Adipocyte (in vitro differentiated cells): ENCODE measurements at regions not wholly inside any gene's neighbourhood (a gene's known extent, or its start where the extent isn't known, plus 50 kb on each side); places are given as distances from the start of the nearest gene placed in this dataset.
"Not testable (repeated sequence)": the region's sequence is repeated elsewhere in the genome, so short reads cannot be mapped to it uniquely, and the experiment has no call there.

Source experiments
- DNase-seq: peaks from one replicate; pipeline ENCODE4 v3.0.0-alpha.2; 2015; ENCODE audit warnings: low read depth
- H3K27me3 ChIP-seq: replicated peaks from 2 replicates; pipeline ENCODE4 v1.7.0; 2013; ENCODE audit warnings: mild to moderate bottlenecking, low read length, moderate library complexity; ENCODE audit not compliant: control insufficient read depth, insufficient read depth
- H3K36me3 ChIP-seq: 2 replicates; pipeline ENCODE4 v1.7.0; 2013; ENCODE audit warnings: low read length, mild to moderate bottlenecking, moderate library complexity; ENCODE audit not compliant: control insufficient read depth, insufficient read depth, severe bottlenecking
- H3K4me1 ChIP-seq: 2 replicates; pipeline ENCODE4 v1.7.0; 2013; ENCODE audit warnings: mild to moderate bottlenecking, low read length, moderate library complexity; ENCODE audit not compliant: control insufficient read depth, insufficient read depth
- H3K4me3 ChIP-seq: 2 replicates; pipeline ENCODE4 v1.7.0; 2013; ENCODE audit warnings: mild to moderate bottlenecking, low read length, moderate library complexity
- H3K9ac ChIP-seq: 2 replicates; pipeline ENCODE4 v1.7.0; 2013; ENCODE audit warnings: mild to moderate bottlenecking, low read length, moderate library complexity
- H3K9me3 ChIP-seq: 2 replicates; pipeline ENCODE4 v1.7.0; 2013; ENCODE audit warnings: mild to moderate bottlenecking, low read length, moderate library complexity; ENCODE audit not compliant: control insufficient read depth

DNA sequence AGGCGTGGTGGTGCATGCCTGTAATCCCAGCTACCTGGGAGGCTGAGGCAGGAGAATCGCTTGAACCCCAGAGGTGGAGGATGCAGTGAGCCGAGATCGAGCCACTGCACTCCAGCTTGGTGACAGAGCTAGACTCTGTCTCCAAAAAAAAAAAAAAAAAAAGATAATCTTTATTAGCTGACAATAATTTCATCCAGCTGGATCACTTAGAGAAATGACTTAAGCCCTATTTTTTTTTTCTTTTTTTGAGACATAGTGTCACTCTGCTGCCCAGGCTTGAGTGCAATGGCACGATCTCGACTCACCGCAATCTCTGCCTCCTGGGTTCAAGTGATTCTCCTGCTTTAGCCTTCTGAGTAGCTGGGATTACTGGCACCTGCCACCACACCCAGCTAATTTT is 51.6 kb upstream of the MAP4K4 start:
- not testable (repeated sequence) for DNase-seq, H3K27me3 ChIP-seq, H3K9me3 ChIP-seq, H3K36me3 ChIP-seq, H3K4me3 ChIP-seq, H3K9ac ChIP-seq, H3K4me1 ChIP-seq

DNA sequence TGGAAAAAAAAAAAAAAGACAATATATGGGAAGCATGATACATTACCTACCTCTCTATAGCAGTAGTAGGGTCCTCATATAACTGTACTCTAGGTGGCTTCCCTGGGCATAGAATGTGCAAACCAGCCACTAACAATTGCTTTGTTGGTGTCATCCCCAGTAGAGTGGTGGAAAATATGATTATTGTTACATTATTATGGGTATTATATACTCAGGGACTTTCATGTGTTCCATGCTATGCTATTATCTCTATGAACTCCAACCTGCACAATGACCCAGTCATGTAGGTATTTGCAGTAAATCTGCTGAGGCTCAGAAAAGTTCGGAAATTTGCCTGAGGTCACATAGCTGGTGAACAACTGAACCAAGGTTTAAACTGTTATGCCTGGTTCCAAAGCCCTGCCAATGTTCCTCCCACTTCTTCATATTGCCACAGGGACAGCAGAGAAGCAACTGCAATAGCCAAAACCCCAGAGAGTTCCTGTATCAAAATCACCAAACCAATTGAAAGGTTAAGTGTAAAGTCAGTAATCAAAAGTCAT is 52.6 kb upstream of the MAP4K4 start:
- H3K9me3 ChIP-seq, result peaks cover 3% of the 10 kb centered on the region
- H3K9ac ChIP-seq, result no peak overlapping the region
- H3K27me3 ChIP-seq, result no peaks in the 10 kb centered on the region
- peaks cover 3% of the 10 kb centered on the region for H3K4me1 ChIP-seq
- H3K4me3 ChIP-seq, result no peak overlapping the region
- H3K36me3 ChIP-seq, result no peaks in the 10 kb centered on the region
- DNase-seq, result no peak

DNA sequence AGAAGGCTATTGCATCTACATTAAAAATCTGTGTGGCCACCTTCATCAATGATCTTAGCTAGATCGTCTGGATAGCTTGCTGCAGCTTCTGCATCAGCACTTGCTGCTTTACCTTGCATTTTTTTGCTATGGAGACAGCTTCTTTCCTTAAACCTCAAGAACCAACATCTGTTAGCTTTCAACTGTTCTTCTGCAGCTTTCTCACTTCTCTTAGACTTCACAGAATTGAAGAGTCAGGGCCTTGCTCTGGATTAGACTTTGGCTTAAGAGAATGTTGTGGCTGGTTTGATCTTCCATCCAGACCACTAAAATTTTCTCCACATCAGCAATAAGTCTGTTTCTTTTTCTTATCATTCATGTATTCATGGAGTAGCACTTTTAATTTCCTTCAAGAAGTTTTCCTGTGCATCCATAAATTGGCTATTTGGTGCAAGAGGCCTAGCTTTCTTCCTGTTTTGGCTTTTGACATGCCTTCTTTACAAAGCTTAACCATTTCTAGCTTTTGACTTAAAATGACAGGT is 54.4 kb upstream of the MAP4K4 start:
- Histone ChIP-seq H3K9me3 (peaks cover 3% of the 10 kb centered on the region), H3K36me3 (no peaks in the 10 kb centered on the region), H3K9ac (no peak overlapping the region), H3K4me3 (no peak overlapping the region), H3K4me1 (peaks cover 16% of the 10 kb centered on the region), H3K27me3 (no peaks in the 10 kb centered on the region)
- no peak for DNase-seq

DNA sequence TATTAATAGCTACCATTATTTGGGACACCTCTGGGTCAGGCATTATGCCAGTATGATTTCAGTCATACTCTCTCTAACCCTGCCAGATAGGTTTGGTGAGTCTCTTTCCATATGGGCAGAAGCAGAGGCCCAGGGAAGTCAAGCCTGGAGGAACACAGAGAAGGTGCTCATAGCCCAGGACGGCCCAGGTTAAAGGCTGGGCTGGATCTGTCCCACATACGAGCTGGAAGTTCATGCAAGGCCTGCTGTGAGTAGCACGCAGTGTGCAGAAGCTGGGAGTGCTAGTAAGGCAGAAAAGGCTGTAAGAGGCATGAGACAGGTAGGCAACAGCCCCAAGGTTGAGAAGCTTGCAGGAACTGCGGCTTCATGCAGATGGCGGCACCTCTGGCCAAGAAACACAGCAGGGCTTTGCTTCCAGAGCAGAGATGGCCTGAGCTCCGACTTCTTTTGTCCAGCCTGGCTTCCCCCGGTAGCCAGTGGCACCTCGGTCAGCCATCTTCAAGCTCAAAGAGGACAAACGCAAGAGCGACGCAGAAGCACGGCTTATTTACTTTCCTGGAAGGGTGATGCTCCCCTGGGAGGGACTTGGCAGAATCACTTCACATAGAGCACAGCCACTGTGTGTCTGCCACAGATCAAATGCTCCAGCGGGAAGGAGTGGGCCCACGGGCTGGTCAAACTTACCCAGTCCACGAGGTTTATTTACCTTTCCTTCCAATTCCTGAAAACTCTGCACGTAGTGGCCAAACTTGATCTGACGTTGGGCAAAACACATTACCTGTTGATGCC is 58.5 kb upstream of the MAP4K4 start:
- H3K36me3 ChIP-seq, result no peaks in the 10 kb centered on the region
- DNase-seq, result no peak
- peak overlapping the region; percentile 24 for H3K9ac ChIP-seq
- H3K27me3 ChIP-seq, result no peaks in the 10 kb centered on the region
- H3K4me3 ChIP-seq, result peak overlapping the region; percentile 5
- H3K9me3 ChIP-seq, result peaks cover 3% of the 10 kb centered on the region
- H3K4me1 ChIP-seq, result peaks cover 19% of the 10 kb centered on the region

DNA sequence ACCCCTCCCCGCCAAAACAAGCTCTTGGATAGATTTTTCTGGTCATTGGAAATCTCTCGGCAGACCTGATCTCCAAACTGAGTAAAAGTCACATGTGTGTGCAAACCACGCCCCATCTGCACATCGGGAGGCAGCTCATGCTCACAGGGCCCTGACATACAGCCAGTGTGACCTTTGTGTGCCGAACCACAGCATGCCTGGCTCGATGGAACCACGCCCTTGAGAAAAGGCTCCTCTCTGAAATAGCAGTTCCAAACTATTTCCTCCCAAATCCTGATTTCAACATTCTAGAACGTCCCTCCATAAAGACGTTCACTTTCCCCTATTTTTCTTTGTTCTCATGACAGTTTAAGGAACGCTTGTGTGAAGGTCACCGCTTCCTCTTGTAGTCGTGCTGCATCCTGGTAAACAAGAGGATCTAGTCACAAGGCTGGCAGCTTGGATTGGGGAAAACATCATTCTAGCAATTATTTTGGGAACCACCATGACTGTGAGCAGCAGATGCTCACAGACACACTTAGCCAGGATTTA is 59.3 kb upstream of the MAP4K4 start:
- peak overlapping the region; percentile 24 for H3K9ac ChIP-seq
- peak overlapping the region; percentile 5 for H3K4me3 ChIP-seq
- no peak for DNase-seq
- H3K27me3 ChIP-seq, result no peaks in the 10 kb centered on the region
- no peaks in the 10 kb centered on the region for H3K36me3 ChIP-seq
- peaks cover 19% of the 10 kb centered on the region for H3K4me1 ChIP-seq
- H3K9me3 ChIP-seq, result peaks cover 3% of the 10 kb centered on the region

DNA sequence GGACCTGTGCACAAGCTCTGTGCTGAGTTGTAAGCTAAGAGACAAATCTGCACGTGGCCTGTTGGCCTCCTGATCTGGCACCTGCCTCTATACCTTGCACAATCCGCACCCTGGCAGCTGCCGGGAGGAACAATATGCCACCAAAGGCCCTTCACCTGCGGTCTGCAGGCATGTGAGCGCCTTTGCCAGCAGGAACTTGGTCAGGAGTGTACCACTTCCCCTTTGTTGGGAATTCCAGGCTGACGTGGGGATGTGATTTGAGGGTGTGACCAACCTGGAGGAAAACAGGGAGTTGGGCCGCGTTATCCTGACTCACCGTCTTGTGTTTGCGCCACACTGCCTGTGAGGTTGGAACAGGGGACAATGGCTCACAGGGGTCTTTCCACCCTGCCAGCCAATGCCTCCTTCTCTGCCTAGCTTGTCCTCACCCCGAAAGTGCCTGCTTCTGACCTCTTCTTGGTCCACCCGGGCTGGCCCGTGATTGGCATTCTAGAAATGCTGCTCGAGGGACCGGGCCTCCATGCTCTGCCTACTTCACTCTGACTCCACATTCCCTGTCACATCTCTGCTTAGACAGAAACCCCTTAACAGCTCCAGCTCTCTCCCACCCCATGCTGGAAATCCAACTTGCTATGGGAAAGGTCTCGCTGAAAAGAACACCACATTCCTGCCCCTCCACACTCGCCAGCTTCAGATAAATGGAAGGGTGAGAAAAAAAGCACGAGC is 67.1 kb upstream of the MAP4K4 start:
- Histone ChIP-seq H3K4me1 (peaks cover 4% of the 10 kb centered on the region), H3K36me3 (no peaks in the 10 kb centered on the region), H3K4me3 (no peak overlapping the region), H3K9ac (no peak overlapping the region), H3K27me3 (no peaks in the 10 kb centered on the region), H3K9me3 (no peaks in the 10 kb centered on the region)
- no peak for DNase-seq

DNA sequence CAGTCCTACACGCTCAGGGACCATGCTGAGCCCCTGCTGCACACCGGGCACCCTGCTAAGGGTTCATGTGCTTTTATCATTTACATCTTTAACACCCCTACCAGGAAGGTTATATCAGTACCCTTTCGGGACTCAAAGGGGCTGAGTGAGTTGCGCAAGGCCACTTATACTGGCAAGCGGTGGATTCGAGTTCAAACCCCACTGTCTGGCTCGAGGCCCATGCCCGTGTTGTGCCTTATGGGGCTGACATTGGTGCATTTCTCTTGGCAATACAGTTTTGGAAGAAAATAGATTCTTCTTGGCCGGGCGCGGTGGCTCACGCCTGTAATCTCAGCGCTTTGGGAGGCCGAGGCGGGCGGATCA is 69.5 kb upstream of the MAP4K4 start:
- DNase-seq, result no peak
- Histone ChIP-seq H3K27me3 (no peaks in the 10 kb centered on the region), H3K4me3 (no peak overlapping the region)

DNA sequence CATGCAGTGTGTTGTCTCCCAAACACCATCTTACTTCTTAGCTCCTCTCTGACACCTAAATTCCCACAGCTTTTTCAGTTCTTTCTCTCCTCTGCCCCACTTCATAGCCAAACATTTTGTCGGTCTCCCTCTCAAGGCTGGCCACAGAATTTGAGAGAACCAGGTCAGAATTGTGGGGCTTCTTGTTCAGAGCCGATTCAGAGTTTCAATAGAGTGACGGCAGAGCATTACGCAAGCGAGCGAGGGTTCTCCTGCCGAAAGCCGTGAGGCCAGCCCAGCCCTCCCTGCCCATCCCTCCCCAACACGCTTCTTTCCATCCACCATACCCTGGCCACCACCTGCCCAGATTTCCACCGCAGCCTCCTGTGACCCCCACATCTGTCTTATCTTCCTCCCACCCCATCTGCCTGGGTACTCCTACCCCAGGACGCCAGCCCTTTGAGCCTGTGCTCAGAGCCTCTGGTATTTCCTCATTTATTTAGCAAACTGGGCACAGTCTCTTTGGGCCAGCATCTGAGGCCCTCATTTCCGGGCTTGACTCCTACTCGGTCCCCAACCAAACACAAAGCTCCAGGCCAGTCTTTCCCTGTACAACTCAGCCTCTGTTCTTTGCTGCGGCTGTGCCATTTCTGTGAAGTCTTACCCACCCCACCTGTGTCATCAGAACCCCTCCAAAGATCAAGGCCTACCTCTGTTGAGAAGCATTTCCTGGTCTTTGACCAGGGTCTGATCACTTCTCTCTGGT is 70.0 kb upstream of the MAP4K4 start:
- Histone ChIP-seq H3K9ac (no peak overlapping the region), H3K36me3 (no peaks in the 10 kb centered on the region), H3K27me3 (no peaks in the 10 kb centered on the region), H3K9me3 (no peaks in the 10 kb centered on the region), H3K4me1 (peaks cover 6% of the 10 kb centered on the region), H3K4me3 (no peak overlapping the region)
- DNase-seq, result no peak

More for the DNA sequence above, 69.5 kb upstream of the MAP4K4 start:
- Histone ChIP-seq H3K4me1 (peaks cover 6% of the 10 kb centered on the region), H3K9ac (no peak overlapping the region), H3K36me3 (no peaks in the 10 kb centered on the region), H3K9me3 (no peaks in the 10 kb centered on the region)

DNA sequence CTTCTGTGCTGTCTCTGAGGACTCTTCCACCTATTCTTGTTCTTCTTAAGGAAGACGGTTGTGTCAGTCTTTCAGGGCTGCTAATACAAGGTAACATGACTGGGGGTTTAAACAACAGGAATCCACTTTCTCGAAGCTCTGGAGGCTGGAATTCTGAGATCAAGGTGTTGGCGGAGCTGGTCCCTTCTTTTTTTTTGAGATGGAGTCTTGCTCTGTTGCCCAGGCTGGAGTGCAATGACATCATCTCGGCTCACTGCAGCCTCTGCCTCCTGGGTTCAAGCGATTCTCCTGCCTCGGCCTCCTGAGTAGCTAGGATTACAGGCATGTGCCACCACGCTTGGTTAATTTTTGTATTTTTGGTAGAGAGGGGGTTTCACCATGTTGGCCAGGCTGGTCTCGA is 71.7 kb upstream of the MAP4K4 start:
- DNase-seq, H3K4me1 ChIP-seq, H3K9me3 ChIP-seq, H3K9ac ChIP-seq, H3K36me3 ChIP-seq, H3K4me3 ChIP-seq, H3K27me3 ChIP-seq: not testable (repeated sequence)

DNA sequence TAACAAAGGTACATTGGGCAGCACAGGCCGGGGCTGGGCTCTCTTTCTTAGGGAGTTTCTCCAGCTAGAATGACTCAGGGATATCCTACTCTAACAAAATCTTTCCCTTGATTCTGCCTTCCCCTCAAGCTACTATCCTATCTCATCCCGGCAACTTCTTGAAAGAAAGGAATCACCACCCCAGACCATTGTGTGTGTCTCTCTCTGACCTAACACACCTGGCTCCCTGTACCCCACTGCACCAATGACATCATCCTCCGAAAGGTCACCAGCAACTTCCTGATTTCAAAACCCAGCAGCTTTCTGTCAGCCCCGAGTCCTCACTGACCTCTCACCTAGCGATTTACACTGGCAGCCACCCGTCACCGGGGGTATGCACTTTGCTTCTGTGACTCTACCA is 72.1 kb upstream of the MAP4K4 start:
- peak; percentile 14 for DNase-seq
- no peak overlapping the region for H3K9ac ChIP-seq
- H3K9me3 ChIP-seq, result no peaks in the 10 kb centered on the region
- no peak overlapping the region for H3K4me3 ChIP-seq
- no peaks in the 10 kb centered on the region for H3K27me3 ChIP-seq
- H3K4me1 ChIP-seq, result peaks cover 6% of the 10 kb centered on the region
- no peaks in the 10 kb centered on the region for H3K36me3 ChIP-seq
